ENCODE measurements at regions not wholly inside any gene's neighbourhood (a gene's known extent, or its start where the extent isn't known, plus 50 kb on each side); places are given as distances from the start of the nearest gene placed in this dataset.

DNA sequence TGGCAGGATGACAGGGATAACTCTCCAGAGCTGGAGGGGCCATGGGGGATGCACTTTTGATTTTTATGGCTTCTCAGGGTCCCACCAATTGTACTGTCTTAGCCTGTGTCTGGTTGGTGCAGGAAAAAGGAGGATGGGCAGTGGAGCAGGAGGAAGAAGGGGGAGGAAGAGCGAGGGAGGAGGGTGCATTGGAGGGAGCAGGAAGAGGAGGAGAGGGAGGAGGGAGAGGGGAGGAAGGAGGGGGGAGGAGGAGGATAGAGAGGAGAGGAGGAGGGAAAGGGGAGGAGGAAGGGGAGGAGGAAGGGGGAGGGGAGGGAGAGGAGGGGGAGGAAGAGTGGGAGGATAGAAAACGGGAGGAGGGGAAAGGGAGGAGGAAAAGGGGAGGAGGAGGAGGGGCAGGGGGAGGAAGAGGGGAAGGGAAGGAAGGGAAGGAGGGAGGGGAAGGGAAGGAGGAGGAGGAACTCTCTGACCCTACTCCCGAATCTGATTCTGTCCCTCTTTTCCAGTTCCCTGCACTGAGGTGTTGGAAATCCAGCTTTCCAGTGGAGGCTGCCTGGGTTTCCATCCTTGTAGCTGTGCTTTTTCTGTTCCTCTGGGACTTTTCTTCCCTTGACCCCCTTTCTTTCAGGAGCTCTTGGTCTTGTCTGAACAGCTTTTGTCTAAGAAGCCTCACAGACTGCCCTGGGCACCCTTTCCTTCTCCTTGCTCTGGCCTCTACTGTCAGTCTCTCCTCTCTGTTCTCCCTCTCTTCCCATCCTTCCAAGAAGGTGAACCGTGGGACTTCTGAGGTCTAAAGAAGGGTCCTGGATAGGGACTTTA lies 149.4 kb downstream of the DHX35 start:
- TF ChIP-seq ELF4 (CRISPR knock-in tag; IDR thresholded peaks at IDR 0.05; ENCODE audit: low read depth) (no peak), NR2C2 (CRISPR knock-in tag; IDR thresholded peaks at IDR 0.05) (no peak)

All from WTC11 (cell line).